ENCODE measurements at regions not wholly inside any gene's neighbourhood (a gene's known extent, or its start where the extent isn't known, plus 50 kb on each side); places are given as distances from the start of the nearest gene placed in this dataset.

- TF ChIP-seq CTCF (conservative IDR thresholded peaks at IDR 0.05): no peak
- no peaks in the 10 kb centered on the region for H3K36me3 Mint-ChIP-seq (ENCODE audit: insufficient read depth in 1 of 3, low read depth in 3 of 3)
- no peak overlapping the region for H4K8ac ChIP-seq (replicated peaks; ENCODE audit: insufficient read length, low read depth, low read length)
These were observed 171.8 kb downstream of the CYRIA start for GRCh38 chr2:16493788-16494187.

More at GRCh38 chr2:16493788-16494187, 171.8 kb downstream of the CYRIA start:
- H2AFZ ChIP-seq (ENCODE audit: low read length): no peak overlapping the region
- H4K5ac ChIP-seq (ENCODE audit: insufficient read length, low read depth, low read length): no peak overlapping the region
- H3K9ac ChIP-seq (ENCODE audit: extremely low read depth, insufficient read length, low read length): no peak overlapping the region
- no peak overlapping the region for H3K4ac ChIP-seq (ENCODE audit: low read depth, low read length)
- no peak overlapping the region for H3T11ph ChIP-seq (ENCODE audit: low read length)
- Mint-ChIP-seq H3K4me1 (no peaks in the 10 kb centered on the region; a peak in 1 of 4 replicates), H3K9me3 (no peaks in the 10 kb centered on the region; a peak in 1 of 5 replicates), H3K27me3 (ENCODE audit: low read depth) (no peaks in the 10 kb centered on the region), H3K27ac (no peak overlapping the region), H3K4me3 (no peak overlapping the region; a peak in 1 of 5 replicates)
- no peaks in the 10 kb centered on the region for H3K79me2 ChIP-seq (ENCODE audit: insufficient read depth, low read length)
- H3K23me2 ChIP-seq (ENCODE audit: insufficient read length, low read depth, low read length, poor library complexity, severe bottlenecking): no peaks in the 10 kb centered on the region
- no peaks in the 10 kb centered on the region for H3K79me1 ChIP-seq (ENCODE audit: insufficient read depth, low read depth, low read length, poor library complexity, severe bottlenecking)
- H3K27ac ChIP-seq (ENCODE audit: insufficient read length, low read depth, low read length): no peak overlapping the region
- no peak overlapping the region for H4K91ac ChIP-seq (ENCODE audit: insufficient read length, low read depth, low read length)
- no peak overlapping the region for H2BK20ac ChIP-seq (ENCODE audit: low read depth, low read length, poor library complexity, severe bottlenecking)
- no peak overlapping the region for H3K18ac ChIP-seq (ENCODE audit: insufficient read length, low read depth, low read length)
- H3K9me3 ChIP-seq (ENCODE audit: control insufficient read depth, low read depth, low read length): no peaks in the 10 kb centered on the region
- DNase-seq: no peak
- WGBS (ENCODE audit: extremely low coverage, insufficient read length, low lambda C conversion rate): no CpG with 5 or more reads among the region's 3 CpGs
- no peak overlapping the region for H3K4me2 ChIP-seq (ENCODE audit: insufficient read depth, insufficient read length, low read length)
- no peak overlapping the region for H2AK5ac ChIP-seq (ENCODE audit: insufficient read length, low read length)
- no peak overlapping the region for H3K14ac ChIP-seq (ENCODE audit: insufficient read depth, low read length)
- H3K4me1 ChIP-seq (ENCODE audit: insufficient read depth, low read length): no peaks in the 10 kb centered on the region
- H3K56ac ChIP-seq (ENCODE audit: insufficient read length, low read depth, low read length): no peak overlapping the region
- H2BK5ac ChIP-seq (ENCODE audit: insufficient read length, low read length): no peak overlapping the region
- no peak overlapping the region for H2BK12ac ChIP-seq (ENCODE audit: insufficient read length, low read depth, low read length)
- H3K27me3 ChIP-seq (ENCODE audit: insufficient read depth, low read length): no peaks in the 10 kb centered on the region
- no peak overlapping the region for H3K23ac ChIP-seq (ENCODE audit: insufficient read length, low read depth, low read length)
- no peak overlapping the region for H2BK15ac ChIP-seq (ENCODE audit: low read depth, low read length)
- H4K20me1 ChIP-seq (ENCODE audit: control insufficient read depth, insufficient read depth, insufficient read length): no peaks in the 10 kb centered on the region
- H2BK120ac ChIP-seq (ENCODE audit: low read depth, low read length, poor library complexity, severe bottlenecking): no peak overlapping the region

Measured in H9 (cell line).